Right lobe of liver (tissue), 4 donors: ENCODE measurements at regions not wholly inside any gene's neighbourhood (a gene's known extent, or its start where the extent isn't known, plus 50 kb on each side); places are given as distances from the start of the nearest gene placed in this dataset.

Source experiments
- CTCF ChIP-seq, 4 donors: fragments of 200-600 bp in 3 of 4; fragments of 450-650 bp in 1 of 4; IDR thresholded peaks; one replicate each; pipeline versions ENCODE4 v1.5.1 to v1.8.0; 2016 to 2022; ENCODE audit warnings: antibody characterized with exemption in 4 of 4, mild to moderate bottlenecking in 2 of 4
- POLR2A ChIP-seq: fragments of 450-650 bp; IDR thresholded peaks from one replicate; pipeline ENCODE4 v1.6.1; 2017; ENCODE audit warnings: antibody characterized with exemption, mild to moderate bottlenecking
- donor health status: DM: no; HTN: no; CAD: no.
- donor health status: DM: no; HTN: no; CAD: no.
- donor health status: DM: no; HTN: yes; CAD: no.

GRCh38 chr6:145309842-145310535 lies 425.3 kb downstream of the EPM2A start:
- TF ChIP-seq CTCF (IDR thresholded peaks at IDR 0.05): no peak
- no peak for TF ChIP-seq POLR2A
